Prostate gland (tissue), 2 donors: ENCODE measurements at regions not wholly inside any gene's neighbourhood (a gene's known extent, or its start where the extent isn't known, plus 50 kb on each side); places are given as distances from the start of the nearest gene placed in this dataset.

ENCODE experiments used
- POLR2A ChIP-seq: fragments of 450-650 bp; IDR thresholded peaks from one replicate; pipeline ENCODE4 v1.6.1; 2016; ENCODE audit warnings: antibody characterized with exemption, mild to moderate bottlenecking
- POLR2AphosphoS5 ChIP-seq: sonication (generic); formaldehyde crosslinking; IDR thresholded peaks from one replicate; pipeline ENCODE4 v1.6.1; 2017; ENCODE audit warnings: antibody characterized with exemption
- TF ChIP-seq, protein P1 (sequence below), 4 experiments: fragments of 200-600 bp in 2 of 4; fragments of 450-650 bp in 2 of 4; sonication (generic) in 2 of 4; IDR thresholded peaks; 1 replicate in 3 of 4; 2 replicates in 1 of 4; pipeline ENCODE4 v1.5.1; 2016 to 2019; ENCODE audit warnings: antibody characterized with exemption in 4 of 4, mild to moderate bottlenecking in 2 of 4, moderate library complexity in 2 of 4

- TF ChIP-seq, protein P1, sequence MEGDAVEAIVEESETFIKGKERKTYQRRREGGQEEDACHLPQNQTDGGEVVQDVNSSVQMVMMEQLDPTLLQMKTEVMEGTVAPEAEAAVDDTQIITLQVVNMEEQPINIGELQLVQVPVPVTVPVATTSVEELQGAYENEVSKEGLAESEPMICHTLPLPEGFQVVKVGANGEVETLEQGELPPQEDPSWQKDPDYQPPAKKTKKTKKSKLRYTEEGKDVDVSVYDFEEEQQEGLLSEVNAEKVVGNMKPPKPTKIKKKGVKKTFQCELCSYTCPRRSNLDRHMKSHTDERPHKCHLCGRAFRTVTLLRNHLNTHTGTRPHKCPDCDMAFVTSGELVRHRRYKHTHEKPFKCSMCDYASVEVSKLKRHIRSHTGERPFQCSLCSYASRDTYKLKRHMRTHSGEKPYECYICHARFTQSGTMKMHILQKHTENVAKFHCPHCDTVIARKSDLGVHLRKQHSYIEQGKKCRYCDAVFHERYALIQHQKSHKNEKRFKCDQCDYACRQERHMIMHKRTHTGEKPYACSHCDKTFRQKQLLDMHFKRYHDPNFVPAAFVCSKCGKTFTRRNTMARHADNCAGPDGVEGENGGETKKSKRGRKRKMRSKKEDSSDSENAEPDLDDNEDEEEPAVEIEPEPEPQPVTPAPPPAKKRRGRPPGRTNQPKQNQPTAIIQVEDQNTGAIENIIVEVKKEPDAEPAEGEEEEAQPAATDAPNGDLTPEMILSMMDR (IDR thresholded peaks at IDR 0.05), result no peak
- TF ChIP-seq POLR2A (no peak), POLR2AphosphoS5 (peak; percentile 19)
Observed at GRCh38 chr13:103133556-103133955, 67.3 kb upstream of the SLC10A2 start.
